ENCODE measurements at regions not wholly inside any gene's neighbourhood (a gene's known extent, or its start where the extent isn't known, plus 50 kb on each side); places are given as distances from the start of the nearest gene placed in this dataset.

DNA sequence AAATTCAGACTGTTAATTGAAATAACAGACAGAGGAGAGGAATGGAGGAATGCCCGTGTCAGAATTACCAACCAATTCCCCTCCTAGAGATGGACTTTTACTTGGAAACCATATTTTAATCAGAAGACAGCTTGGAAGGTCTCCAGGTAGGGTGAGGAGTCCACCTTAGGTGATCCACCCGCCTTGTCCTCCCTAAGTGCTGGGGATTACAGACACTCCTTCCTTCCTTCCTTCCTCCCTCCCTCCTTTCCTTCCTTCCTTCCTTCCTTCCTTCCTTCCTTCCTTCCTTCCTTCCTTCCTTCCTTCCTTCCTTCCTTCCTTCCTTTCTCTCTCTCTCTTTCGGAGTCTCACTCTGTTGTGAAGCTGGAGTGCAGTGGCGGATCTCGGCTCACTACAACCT is 328.0 kb downstream of the RAPGEF2 start:
- H3K4me3 ChIP-seq (ENCODE audit: control extremely low read depth in 1 of 5, extremely low read depth in 1 of 5, insufficient read depth in 1 of 5, low read depth in 2 of 5, low read length in 4 of 5): no peak overlapping the region
- H3K27ac Mint-ChIP-seq: no peak overlapping the region
- DNase-seq: no peak
- H3K9ac ChIP-seq (ENCODE audit: low read length): no peak overlapping the region
- TF ChIP-seq CTCF (IDR thresholded peaks at IDR 0.05) (no peak), EZH2 (IDR thresholded peaks at IDR 0.05; ENCODE audit: borderline replicate concordance, insufficient read depth, low read depth, low read length, poor library complexity, severe bottlenecking) (no peak)
- WGBS (ENCODE audit: insufficient coverage): 87% methylated on average over 3 of the region's 5 CpGs
- no peaks in the 10 kb centered on the region for H3K79me2 ChIP-seq (ENCODE audit: control insufficient read depth, insufficient read depth, low read length)
- H3K27ac ChIP-seq (ENCODE audit: low read length in 2 of 2): no peak overlapping the region
- H3K4me2 ChIP-seq (replicated peaks; ENCODE audit: low read depth, low read length, poor library complexity, severe bottlenecking): no peak overlapping the region
- intact Hi-C loops (cut with micrococcal nuclease): no loop called here
- no peaks in the 10 kb centered on the region for H3K36me3 ChIP-seq (replicated peaks in 1 of 2; ENCODE audit: control extremely low read depth in 1 of 2, control insufficient read depth in 1 of 2, extremely low read depth in 1 of 2, insufficient read depth in 2 of 2, low read length in 1 of 2)
- H4K20me1 ChIP-seq (ENCODE audit: control insufficient read depth, insufficient read depth, low read length, poor library complexity, severe bottlenecking): no peaks in the 10 kb centered on the region
- no peaks in the 10 kb centered on the region for H3K9me3 Mint-ChIP-seq (ENCODE audit: insufficient read depth)
- no peaks in the 10 kb centered on the region for H3K27me3 ChIP-seq (replicated peaks in 1 of 4; ENCODE audit: control extremely low read depth in 1 of 4, control insufficient read depth in 3 of 4, insufficient read depth in 4 of 4, low read length in 3 of 4)
- POLR2A ChIA-PET: no interaction called here
- no peaks in the 10 kb centered on the region for H3K27me3 Mint-ChIP-seq
- no peak for ATAC-seq (ENCODE audit: low read depth)
- no peaks in the 10 kb centered on the region for H3K9me3 ChIP-seq (ENCODE audit: control extremely low read depth in 1 of 3, control insufficient read depth in 2 of 3, insufficient read depth in 1 of 3, low read length in 2 of 3)
- no peak overlapping the region for H3K4me3 Mint-ChIP-seq
- CTCF ChIA-PET: no interaction called here
- no peak overlapping the region for H2AFZ ChIP-seq (ENCODE audit: insufficient read depth, low read depth, low read length, poor library complexity, severe bottlenecking)
- H3K4me1 Mint-ChIP-seq: no peaks in the 10 kb centered on the region
- no peaks in the 10 kb centered on the region for H3K4me1 ChIP-seq (ENCODE audit: control insufficient read depth in 2 of 2, insufficient read depth in 2 of 2, low read length in 2 of 2)

DNA sequence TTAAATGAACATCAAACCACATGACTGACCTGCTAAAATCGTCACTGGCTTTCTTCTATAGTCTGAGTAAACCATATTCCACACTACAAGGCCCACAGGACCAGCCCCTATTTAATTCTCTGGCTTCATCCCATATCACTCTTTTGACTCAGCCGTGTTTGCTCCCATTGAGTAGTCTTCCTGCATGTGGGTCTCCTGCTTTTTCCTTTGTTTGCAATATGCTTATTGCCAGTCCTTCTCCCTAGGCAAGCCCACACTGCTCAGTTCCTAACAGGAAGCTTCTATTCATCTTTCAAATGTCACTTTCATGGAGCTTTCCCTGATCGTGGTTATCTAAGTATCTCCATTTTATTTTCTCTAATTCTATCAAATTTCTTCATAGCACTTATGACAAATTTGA is 329.6 kb downstream of the RAPGEF2 start:
- Histone ChIP-seq H3K79me2 (ENCODE audit: control insufficient read depth, insufficient read depth, low read length) (no peaks in the 10 kb centered on the region), H3K9me3 (ENCODE audit: control extremely low read depth in 1 of 3, control insufficient read depth in 2 of 3, insufficient read depth in 1 of 3, low read length in 2 of 3) (no peaks in the 10 kb centered on the region), H4K20me1 (ENCODE audit: control insufficient read depth, insufficient read depth, low read length, poor library complexity, severe bottlenecking) (no peaks in the 10 kb centered on the region), H3K36me3 (replicated peaks in 1 of 2; ENCODE audit: control extremely low read depth in 1 of 2, control insufficient read depth in 1 of 2, extremely low read depth in 1 of 2, insufficient read depth in 2 of 2, low read length in 1 of 2) (no peaks in the 10 kb centered on the region), H3K4me2 (replicated peaks; ENCODE audit: low read depth, low read length, poor library complexity, severe bottlenecking) (no peak overlapping the region), H3K4me1 (ENCODE audit: control insufficient read depth in 2 of 2, insufficient read depth in 2 of 2, low read length in 2 of 2) (no peaks in the 10 kb centered on the region), H3K4me3 (ENCODE audit: control extremely low read depth in 1 of 5, extremely low read depth in 1 of 5, insufficient read depth in 1 of 5, low read depth in 2 of 5, low read length in 4 of 5) (no peak overlapping the region), H3K27ac (ENCODE audit: low read length in 2 of 2) (no peak overlapping the region), H3K27me3 (replicated peaks in 1 of 4; ENCODE audit: control extremely low read depth in 1 of 4, control insufficient read depth in 3 of 4, insufficient read depth in 4 of 4, low read length in 3 of 4) (no peaks in the 10 kb centered on the region), H2AFZ (ENCODE audit: insufficient read depth, low read depth, low read length, poor library complexity, severe bottlenecking) (no peak overlapping the region), H3K9ac (ENCODE audit: low read length) (no peak overlapping the region)
- CTCF ChIA-PET: no interaction called here
- Mint-ChIP-seq H3K9me3 (ENCODE audit: insufficient read depth) (no peaks in the 10 kb centered on the region), H3K27me3 (no peaks in the 10 kb centered on the region), H3K4me1 (no peaks in the 10 kb centered on the region), H3K4me3 (no peak overlapping the region), H3K27ac (no peak overlapping the region)
- POLR2A ChIA-PET: no interaction called here
- DNase-seq (no peak), ATAC-seq (ENCODE audit: low read depth) (no peak)
- intact Hi-C loops (cut with micrococcal nuclease): no loop called here
- WGBS (ENCODE audit: insufficient coverage): 68% methylated on average over 2 of the region's 3 CpGs
- TF ChIP-seq CTCF (IDR thresholded peaks at IDR 0.05) (no peak), EZH2 (IDR thresholded peaks at IDR 0.05; ENCODE audit: borderline replicate concordance, insufficient read depth, low read depth, low read length, poor library complexity, severe bottlenecking) (no peak)

Data from B cell (primary cell).